Gastroesophageal sphincter (tissue), 3 donors: ENCODE measurements at regions not wholly inside any gene's neighbourhood (a gene's known extent, or its start where the extent isn't known, plus 50 kb on each side); places are given as distances from the start of the nearest gene placed in this dataset.

Experiments
- CTCF ChIP-seq, 4 experiments: fragments of 200-600 bp in 2 of 4; fragments of 450-650 bp in 2 of 4; sonication (generic) in 1 of 4; IDR thresholded peaks; one replicate each; pipeline ENCODE4 v1.5.1; 2017 to 2019; ENCODE audit warnings: antibody characterized with exemption in 4 of 4, mild to moderate bottlenecking in 2 of 4, moderate library complexity in 2 of 4
- EP300 ChIP-seq: sonication (generic); formaldehyde crosslinking; IDR thresholded peaks from one replicate; pipeline ENCODE4 v1.6.1; 2017; ENCODE audit warnings: antibody characterized with exemption, mild to moderate bottlenecking
- POLR2A ChIP-seq, 2 donors: fragments of 450-650 bp; IDR thresholded peaks; one replicate each; pipeline ENCODE4 v1.6.1; 2017; ENCODE audit warnings: antibody characterized with exemption in 2 of 2, mild to moderate bottlenecking in 2 of 2, moderate library complexity in 1 of 2
- POLR2AphosphoS5 ChIP-seq: sonication (generic); formaldehyde crosslinking; IDR thresholded peaks from one replicate; pipeline ENCODE4 v1.6.1; 2017; ENCODE audit warnings: antibody characterized with exemption

- TF ChIP-seq CTCF (IDR thresholded peaks at IDR 0.05) (no peak), POLR2AphosphoS5 (no peak), POLR2A (IDR thresholded peaks at IDR 0.05) (no peak), EP300 (no peak)
Observed at GRCh38 chr1:215002471-215002870, 80.1 kb upstream of the KCNK2 start.
